Stimulated activated CD8-positive, alpha-beta memory T cell treated with anti-CD3 and anti-CD28 coated beads, Interleukin-15, amount 100 ng/mL, for 1 hour (primary cell): ENCODE measurements at regions not wholly inside any gene's neighbourhood (a gene's known extent, or its start where the extent isn't known, plus 50 kb on each side); places are given as distances from the start of the nearest gene placed in this dataset.

ENCODE experiments used
- DNase-seq: peaks from one replicate; pipeline ENCODE4 v3.0.0-alpha.2; 2020; ENCODE audit warnings: low read depth

DNA sequence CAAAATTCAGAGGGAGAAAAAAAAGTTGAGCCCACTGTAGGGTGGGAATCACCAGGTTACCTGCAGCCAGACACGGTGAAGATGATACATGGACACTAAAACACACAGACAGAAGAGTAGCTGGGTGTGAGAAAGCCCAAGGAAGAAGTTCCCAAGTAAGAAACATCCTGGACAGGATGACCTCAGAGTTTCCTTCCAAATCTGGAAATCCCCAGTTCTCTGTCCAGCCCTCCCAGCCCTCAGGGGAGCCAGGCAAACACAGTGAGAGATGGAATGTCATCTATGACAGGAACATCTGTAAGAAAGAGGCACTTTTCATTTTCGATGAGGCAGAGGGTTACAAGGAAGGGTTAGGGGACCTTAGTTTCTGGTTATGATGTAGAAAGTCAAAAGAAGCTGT lies 125.1 kb upstream of the LYZL1 start:
- DNase-seq: no peak

DNA sequence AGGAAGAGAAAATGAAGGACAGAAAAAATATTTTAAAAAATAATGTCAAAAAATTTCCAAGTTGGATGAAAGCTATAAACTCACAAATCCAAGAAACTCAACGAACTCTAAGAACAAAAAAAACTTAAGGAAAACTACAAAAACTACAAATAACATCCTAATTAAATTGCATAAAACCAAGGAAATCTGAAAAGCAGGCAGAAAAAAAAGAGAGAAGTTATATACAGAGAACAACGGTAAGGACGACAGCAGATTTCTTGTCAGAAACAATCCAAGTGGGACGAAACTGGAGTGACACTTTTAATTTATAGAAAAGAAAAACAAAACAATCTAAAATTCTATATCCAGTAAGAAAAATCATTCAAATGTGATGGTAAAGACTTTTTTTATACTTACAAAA lies 122.2 kb upstream of the LYZL1 start:
- DNase-seq: no peak

DNA sequence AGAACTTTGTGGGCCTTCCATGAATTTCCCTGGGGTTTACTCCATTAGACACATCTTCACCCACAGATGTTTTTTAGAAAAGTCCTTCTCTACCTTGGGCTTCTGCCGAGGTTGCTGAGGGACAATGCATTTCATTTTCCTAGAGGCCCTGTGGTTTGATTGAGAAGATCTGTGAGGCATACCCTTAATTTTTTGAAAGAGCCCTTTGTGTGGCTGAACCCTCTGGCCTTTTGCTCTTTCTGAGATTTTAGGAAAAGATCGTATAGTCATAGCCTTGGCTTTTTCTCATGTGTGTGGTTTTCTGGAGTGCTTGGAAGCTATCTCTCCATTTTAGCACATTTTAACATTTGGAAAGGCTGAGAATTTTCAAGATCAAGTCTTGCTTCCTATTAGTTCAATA lies 119.8 kb upstream of the LYZL1 start:
- no peak for DNase-seq

DNA sequence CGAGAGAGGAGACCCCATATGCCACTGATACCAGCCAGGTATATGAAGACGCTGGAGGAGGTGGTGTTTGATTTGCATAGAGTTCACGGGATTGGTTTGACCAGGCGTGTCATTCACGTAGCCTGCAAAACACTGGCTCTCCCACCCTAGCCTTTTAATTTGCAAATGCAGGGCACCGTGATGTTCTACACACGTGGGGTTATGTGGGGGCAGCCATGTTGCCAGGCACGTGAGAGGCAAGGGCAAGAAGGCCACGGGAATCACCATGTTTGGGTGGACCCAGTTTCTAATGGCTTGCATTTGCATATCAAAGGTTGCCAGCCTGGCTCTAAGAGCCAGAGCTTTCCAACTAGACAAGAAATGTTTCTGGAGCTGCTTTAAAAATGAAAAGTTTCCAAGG lies 117.2 kb upstream of the LYZL1 start:
- no peak for DNase-seq

DNA sequence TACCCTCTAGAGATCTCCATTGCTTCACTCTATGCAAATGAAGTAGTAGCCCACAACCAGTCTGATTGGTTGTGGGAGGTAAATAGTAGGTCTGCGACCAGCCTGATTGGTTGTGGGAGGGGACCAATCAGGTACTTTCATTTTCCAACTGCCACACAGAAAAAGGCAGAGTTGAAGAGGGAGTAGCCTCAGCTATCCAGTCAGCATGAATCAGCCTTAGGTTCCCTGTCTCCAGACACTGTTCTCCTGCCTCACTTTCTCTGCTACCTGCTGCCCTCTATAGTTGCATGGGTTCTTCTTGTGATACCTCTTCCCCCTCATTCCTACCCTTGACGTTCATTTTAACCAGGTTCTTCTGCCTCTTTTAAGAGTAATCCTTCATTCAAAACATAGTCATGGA lies 114.5 kb upstream of the LYZL1 start:
- DNase-seq: no peak

DNA sequence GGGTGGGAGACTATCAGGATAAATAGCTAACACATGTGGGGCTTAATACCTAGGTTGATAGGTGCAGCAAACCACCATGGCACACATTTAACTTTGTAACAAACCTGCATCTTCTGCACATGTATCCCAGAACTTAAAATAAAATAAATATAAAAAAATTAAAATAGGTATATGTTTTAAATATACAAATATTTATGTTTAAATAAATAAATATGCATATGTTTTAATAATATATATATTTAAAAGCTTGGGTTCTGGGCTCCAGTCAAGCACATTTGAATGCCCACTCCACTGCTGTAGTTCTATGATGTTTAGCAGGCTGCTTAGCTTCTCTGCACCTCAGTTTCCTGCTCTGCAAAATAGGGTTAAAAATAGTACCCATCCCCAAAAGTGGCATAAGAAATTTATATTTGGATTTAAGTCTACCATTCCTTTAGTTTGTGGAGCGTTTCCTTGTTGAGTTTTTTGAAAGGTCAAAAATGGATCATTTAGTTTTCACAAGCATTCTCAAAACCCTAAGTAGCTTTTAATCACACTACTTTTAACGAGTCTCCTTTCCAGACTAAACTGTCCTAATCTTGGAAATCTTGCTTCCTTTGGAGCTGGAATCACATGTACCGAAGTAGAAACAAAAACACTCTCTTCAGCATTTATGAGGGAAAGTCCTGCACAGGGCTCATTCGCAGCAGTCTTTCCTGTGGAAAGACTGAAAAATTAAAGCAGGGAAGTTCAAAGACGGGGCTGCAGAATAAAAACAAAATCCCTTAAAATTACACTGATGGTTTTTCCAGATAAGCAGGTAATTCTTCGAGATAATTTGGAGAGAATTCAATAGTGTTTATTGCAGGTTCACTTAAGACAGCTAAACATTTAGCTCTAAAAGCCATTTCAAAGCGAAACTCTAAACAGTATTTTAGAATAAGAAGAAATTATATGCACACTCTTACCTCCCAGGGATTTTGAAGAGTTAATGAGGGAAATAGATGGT lies 111.7 kb upstream of the LYZL1 start:
- DNase-seq: no peak

DNA sequence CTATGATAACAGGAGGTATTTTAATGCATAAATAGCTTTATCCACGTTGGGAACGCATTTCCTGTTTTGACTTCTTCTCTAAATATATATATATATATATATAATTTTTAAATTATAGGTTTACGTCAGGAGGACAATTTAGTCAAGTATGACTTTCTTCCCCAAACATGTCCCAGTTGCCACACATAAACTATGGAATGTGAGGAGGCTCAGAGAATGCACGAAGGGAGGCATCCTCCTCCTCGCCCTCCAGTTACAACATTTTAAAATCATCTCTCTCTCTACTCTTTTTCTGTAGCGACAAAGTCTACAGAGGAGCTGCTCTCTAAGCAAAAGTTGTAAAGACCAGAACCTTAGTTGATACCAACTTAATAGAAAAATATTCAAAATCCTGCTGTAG lies 106.9 kb upstream of the LYZL1 start:
- no peak for DNase-seq

DNA sequence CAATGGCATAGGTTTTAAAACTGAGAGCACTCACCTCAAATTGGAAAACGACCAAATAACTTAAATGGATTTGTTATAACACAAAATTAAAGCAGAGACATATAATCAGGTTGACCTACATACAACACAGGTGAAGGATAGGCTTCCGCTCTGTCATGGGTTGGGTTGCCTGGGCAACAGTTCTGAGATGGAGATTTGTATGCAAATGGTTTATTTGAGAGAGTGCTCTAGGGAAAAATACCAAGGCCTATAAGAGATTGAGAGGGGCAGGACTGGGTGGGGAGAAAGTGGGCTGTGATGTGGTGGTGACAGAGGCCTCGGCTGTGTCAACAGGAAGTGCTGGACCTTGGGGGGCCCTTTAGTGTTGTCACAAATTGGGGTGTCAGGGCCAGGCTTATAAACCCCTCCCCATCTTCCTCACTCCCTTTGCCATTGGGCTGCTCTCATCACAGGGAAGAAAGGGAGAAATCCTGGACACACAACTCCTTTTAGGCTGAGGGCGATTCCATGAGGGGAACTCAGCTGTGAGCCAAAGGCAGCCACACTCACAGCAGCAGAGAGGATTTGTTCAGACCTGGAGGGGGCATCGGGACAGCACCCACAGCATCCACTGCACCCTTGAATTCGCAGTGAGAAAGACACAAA lies 105.4 kb upstream of the LYZL1 start:
- no peak for DNase-seq

DNA sequence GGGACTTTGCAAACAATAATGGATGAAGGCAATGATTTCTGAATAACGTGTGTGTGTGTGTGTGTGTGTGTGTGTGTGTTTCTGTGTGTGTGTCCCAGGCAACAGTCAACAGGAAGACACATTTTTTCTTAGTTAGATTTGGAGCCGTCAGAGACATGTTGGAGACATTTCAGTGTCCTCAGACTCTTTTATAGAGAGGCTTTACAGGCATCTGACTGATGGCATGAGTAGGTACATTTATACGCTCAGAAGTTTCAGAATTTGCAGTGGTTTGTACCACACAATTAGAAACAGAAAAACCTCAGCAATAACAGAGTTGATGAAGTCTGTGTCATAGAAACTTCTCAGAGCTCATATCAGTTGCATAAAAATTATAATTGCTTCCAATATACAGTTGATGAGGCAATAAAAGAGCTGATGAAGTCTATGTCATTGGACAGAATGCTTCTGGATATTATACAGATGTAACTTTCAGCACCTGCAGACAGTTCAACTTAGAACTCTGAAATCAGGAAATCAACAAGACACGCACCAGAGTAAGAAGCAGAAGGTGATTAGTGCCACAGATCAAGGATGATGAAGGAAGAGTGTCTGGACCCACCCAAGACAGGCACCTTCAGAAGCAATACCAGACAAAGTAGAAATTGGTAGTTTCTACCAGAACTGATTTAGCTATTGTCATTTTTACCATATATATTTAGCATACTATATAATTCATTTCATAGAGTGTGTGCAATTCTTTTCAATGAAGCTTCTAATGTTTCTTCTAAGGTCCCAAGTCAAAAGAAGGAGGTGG lies 104.5 kb upstream of the LYZL1 start:
- DNase-seq: no peak

DNA sequence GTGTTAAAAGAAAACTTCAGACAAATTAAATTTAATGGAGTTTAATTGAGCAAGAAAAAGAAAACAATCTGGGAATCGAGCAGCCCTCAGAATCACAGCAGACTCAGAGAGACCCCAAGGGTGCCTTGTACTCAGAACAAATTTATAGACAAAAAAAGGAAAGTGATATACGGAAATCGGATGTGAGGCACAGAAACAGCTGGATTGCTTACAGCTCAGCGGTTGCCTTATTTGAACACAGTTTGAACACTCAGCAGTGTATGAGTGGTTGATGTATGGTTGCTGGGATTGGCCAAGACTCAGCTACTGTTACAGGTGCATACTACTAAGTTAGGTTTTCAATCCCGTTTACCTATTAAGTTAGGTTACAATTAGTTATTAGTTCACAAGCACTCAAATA lies 103.8 kb upstream of the LYZL1 start:
- DNase-seq: no peak

DNA sequence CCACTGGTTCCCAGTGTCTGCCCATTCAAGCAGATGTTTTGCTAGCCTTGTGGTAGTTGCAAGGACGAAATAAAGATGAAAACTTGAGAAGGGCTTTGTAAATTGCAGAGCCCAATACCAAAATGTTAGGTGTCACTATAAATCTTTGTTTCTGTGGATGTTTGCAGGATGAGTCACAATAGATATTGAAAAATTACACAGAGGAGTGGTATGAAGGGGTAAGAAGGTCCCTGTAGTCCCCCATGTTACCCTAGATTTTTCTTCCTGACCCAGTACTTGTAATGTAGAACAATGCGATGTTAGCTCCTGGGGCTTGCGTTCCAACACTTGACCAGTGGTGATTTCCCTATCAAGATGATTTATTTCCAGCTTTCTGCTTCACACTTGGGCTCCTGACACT lies 102.6 kb upstream of the LYZL1 start:
- DNase-seq: no peak

DNA sequence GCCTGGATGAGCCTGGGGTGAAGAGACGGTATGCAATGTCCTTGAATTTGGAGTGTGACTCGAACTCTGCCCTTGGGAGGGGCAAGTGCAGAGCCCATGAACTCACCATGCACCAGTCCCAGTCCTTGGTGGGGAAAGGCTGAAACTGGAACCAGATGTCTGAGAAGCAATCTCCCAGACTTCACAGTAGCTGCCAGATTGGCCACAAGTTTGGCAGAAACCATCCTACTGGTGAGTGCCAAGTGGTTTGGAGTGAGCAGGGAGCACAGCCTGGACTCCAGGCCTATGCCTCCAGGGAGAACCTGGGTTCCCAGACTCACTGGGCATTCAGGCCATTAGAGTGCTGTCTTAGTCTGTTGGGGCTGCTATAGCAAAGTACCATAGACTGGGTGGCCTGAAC lies 99.6 kb upstream of the LYZL1 start:
- DNase-seq: no peak

DNA sequence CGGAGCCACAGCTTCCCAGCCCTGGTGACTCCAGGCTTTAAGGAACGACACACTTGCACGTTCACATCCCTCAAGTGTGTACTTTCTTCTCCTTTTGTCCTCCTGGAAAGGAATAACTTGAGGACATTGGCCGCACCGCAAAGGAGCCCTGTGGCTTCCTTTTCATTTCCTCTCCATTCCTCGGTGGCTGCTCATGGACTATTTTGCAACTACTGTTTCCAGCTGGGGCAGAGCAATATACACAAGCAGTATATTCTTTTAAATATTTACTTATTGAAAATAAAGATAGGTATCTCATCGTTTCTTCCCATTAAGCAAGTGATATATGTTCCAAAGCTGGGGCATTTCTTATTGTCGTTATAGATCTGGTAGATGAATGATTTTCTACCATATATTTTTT lies 97.2 kb upstream of the LYZL1 start:
- no peak for DNase-seq

DNA sequence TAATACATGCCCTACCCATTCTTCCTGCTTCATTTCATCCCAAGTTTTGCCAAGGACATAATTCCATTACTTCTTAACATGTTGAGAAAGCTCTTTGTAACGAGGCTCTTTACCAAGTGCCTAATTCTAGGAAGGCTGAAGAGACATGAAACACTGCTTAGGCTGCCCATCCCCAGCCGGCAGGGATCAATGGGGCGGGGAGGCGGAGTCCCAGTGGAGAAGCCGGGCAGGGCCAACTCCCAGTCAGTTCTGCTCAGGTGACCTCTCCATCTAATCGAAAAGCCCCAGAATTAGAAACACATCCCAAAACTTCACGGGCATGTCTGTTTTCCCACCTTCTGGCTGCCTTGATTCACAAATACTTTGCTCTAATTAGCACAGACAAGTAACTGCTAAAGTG lies 89.5 kb upstream of the LYZL1 start:
- DNase-seq: no peak

DNA sequence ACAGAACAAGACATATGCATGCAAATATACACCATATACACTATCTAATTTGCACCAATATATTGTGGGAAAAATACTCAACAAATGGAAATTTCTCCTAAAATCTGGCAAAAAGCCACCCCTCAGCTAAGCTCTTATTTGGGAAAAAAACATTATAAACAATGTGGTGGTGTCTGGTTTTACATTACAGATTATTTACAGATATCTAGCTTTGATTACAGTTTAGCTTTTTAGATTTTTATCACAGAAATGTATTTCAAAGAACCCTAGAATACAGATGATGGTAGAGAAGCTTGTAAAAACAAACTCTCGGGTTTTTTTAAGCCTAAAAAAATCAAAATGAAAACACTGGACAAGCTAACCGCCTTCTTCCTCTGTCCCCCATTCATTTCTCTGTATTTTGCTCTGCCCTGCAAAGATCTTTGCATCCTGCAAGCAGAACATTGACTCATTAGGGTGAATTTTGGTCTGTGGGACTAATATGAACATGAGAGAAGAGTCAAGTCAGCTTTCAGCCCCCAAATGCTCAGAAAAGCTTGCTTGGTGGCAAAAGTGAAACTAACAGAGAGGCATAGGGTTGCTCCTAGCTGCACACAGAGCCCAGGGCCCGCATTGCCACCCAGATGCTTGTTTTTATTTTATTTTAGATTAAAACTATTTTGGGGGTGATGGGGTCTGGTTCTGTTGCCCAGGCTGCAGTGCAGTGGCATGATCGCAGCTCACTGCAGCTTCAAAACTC lies 88.8 kb upstream of the LYZL1 start:
- no peak for DNase-seq

DNA sequence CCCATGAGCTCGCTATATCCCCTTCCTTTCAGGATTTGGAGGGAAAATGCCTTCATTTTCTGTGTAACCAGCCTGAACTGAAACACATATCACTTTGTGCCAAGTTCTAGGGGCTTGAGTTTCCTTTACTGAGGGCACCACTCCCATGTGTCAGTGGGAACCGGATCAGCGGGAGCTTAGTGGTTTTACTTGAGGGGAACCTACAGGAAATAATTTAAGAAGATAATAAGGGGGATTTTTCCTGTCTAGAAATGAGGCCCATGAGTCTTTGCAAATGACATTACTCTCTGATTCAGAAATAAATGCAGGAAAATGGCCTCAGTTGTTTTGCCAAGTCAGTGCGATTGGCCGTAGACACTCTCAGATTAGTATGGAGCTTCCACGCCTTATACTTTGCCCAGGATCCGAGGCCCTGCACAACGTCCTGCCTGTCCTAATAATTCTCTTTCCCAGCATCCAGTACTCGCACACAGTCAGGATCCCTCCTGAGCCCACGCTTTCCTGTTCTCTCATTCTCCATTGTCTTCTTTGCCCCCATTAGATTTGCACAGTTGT lies 86.4 kb upstream of the LYZL1 start:
- DNase-seq: no peak

DNA sequence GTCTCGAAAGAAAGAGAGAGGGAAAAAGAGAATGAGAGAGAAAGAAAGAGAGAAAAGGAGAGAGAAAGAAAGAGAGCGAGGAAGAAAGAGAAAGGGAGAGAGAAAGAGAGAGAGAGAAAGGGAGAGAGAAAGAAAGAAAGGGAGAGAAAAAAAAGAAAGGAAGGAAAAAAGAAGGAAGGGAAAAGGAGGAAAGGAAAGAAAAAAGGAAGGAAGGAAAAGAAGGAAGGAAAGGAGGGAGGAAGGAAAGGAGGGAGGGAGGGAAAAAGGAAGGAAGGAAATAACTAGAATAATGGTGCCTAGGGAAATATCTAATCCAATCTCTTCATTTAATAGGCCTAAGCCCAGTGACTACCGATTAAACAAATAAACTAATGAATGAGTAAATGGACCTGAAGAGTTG lies 85.4 kb upstream of the LYZL1 start:
- no peak for DNase-seq

DNA sequence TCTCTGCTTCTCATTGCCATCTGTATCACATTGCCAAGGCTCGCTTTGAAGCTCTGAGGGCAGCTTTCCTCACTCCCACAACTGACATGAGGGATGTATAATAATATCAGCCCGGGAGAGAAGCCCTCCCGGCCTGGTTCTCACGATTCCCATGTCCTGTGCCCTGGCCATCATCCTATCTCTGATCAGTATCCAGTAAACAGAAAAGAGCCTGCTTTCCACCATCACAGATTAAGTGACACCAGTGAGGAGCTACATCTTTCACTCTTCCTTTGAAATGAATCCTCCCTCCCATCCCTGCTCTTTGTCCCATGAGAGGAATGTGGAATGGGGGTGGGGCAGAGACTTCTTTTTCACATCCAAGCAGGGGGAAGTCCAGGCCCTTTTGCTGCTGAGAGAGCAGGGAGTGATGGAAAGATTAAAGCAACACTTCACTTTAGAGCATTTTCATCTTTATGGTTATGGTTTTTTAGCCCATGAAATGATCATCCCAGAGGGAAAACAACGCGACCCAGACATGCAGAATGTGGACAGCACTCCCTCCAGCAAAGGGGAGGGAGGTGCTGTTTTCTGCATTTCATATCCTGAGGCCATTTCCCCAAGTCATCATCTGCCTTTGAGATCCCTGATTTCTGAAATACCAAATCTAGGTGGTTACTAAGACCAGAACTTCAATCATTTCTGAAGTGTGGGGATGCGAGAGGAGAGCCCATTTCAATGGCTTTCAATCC lies 84.6 kb upstream of the LYZL1 start:
- no peak for DNase-seq

DNA sequence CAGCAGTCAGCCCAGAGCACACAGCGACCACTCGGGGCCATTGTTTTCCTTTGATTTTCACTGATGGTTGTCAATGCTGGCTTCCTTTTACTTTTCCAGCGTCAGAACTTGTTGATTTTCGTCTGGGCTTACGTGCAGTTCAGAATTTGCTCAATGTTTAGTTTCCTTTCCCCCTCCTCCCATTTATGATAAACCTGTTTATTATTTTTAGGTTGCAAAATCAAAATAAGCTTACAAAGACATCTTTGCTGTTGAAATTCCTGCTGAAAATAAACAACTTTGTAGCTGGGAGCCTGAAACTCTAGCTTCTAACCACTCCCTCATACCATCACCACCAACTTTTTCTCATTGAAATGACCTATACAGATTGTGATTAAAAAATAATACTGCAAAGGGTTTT lies 83.1 kb upstream of the LYZL1 start:
- no peak for DNase-seq

DNA sequence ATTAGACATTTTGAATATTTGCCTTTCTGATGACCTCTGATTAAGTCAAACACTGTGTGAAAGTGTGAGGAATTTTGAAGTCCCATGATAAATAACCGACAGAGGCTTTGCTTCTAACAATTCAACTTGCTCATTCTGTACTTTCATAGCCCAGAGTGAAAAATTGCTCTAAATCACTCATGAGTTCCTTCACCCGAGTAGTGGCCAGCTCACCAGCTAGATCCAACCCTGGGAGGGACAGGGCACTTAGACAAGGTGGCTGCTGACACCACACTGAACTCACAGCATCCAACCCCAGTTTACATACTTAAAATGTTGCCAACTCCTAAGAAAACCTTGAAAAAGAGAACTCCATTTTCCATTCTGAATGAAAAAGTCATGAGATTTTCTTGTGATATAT lies 80.0 kb upstream of the LYZL1 start:
- DNase-seq: no peak

DNA sequence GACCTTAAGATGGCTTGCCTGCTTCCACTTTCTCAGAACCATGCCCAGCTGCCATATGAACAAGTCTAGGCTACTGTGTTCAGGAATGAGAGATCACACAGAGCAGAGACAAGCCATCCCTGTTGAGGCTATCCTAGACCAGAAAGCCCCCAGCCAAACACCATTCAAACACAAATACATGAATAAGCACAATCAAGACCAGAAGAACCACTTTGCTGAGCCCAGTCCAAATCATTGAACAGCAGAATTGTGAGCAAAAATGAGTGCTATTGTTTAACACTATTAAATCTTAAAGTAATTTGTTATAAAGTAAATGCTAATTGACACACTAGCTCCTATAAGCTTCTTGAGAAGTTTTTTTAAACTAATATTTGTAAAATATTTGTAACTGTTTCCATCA lies 79.0 kb upstream of the LYZL1 start:
- no peak for DNase-seq
